IMR-90 (cell line): ENCODE measurements at regions not wholly inside any gene's neighbourhood (a gene's known extent, or its start where the extent isn't known, plus 50 kb on each side); places are given as distances from the start of the nearest gene placed in this dataset.

Experiments used
- BHLHE40 ChIP-seq: fragments of 150-350 bp; IDR thresholded peaks from 2 replicates; pipeline ENCODE4 v1.6.1; 2016; ENCODE audit warnings: mild to moderate bottlenecking, low read depth, low read length
- CTCF ChIP-seq: conservative IDR thresholded peaks from 2 replicates; pipeline ENCODE4 v1.5.1; 2012; ENCODE audit warnings: mild to moderate bottlenecking, low read depth, low read length, improper control_type of control experiment

DNA sequence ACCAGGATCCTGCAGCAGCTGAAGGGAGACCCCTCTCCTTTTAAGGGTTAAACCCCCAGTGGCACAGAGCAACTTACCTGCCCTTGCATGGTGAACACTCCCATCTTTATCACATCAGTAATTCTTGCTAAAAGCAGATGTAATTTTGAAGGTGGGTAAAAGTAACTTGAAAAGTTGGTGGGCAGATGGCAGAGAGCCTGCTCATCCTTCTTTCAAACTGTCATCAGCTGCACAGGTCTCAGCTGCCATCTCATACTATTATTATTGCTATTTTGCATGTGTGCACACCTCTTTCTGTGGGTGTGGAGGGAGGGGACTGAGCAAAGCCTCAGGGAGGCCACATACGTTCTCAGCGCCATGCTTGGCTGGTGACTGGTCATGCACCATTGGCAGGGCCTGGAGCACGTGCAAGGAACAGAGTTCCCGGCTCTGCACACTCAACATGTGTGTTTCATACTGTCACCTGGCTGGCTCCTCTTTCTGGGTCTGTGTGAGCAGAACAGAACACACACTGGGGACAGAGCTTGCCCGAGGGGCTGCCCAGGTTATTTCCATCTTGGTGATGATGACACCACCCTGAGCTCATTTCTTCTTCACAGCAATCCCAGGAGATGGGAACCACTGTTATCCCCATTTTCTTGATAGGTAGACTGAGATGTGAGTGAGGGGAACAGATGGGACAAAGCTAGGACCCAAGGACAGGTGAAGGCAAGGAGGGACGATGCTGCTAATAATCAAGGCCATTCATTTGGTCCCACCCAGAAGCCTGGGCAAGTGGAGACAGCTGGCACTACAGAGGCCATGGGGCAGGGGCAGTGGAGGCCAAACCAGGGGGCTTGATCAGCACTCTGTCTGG is 95.8 kb upstream of the KLF13 start:
- TF ChIP-seq CTCF (no peak), BHLHE40 (no peak)
